ENCODE measurements at regions not wholly inside any gene's neighbourhood (a gene's known extent, or its start where the extent isn't known, plus 50 kb on each side); places are given as distances from the start of the nearest gene placed in this dataset.

DNA sequence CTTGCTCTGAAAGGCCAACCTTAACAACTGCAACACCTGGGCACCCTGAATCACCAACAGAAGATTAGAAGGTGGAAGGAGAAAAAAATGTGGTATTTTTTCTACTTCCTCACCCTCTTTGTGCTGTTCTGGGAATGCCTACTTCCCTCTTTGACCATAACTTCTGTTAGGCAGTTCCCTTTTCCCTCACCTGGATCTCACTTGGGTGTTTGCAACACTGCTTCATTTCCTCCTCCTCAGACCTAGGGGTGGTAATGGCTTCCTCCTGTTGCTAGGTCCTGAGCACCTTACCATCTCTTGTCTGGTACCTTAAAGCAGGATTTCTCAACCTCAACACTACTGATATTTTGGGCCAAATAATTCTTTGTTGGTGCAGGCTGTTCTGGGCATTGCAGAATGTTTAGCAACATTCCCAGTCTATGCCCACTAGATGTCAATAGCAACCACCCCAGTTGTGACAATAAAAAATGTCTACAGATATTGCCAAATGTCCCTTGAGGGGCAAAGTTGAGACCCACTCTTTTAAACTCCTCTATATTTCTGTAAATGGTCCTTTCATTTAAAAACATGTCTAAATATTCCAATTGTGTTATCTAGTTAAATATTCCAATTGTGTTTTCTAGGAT lies 300.0 kb upstream of the VLDLR start:
- no peak overlapping the region for H3K4me3 ChIP-seq (ENCODE audit: low read length)
- no peaks in the 10 kb centered on the region for H3K4me1 ChIP-seq (ENCODE audit: control insufficient read depth, insufficient read depth, low read length)
- H3K9ac ChIP-seq (ENCODE audit: low read length): no peak overlapping the region
- no peaks in the 10 kb centered on the region for H3K27me3 ChIP-seq (ENCODE audit: control insufficient read depth, insufficient read depth, low read length)
- H3K9me3 ChIP-seq (ENCODE audit: control insufficient read depth, low read length): no peaks in the 10 kb centered on the region
- no peaks in the 10 kb centered on the region for H3K36me3 ChIP-seq (ENCODE audit: control insufficient read depth, insufficient read depth, low read length)

DNA sequence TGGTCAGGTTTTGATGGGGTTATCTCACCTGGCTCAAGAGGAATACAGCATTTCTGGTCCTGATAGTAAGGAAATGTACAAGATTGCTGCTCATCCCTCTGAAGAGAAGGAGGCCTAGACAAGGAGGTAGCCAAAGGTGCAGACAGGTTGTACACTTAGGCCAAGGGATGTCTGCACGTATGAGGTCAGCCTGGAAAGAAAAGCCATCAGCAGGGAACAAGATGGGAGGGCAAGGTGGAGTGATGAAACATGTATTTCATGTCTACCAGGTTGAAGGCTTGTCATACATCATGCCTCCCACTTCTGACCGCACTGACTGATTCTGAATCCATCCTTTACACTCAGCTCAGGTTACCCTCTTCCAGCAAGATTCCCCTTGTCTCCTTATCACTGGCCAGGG lies 296.8 kb upstream of the VLDLR start:
- Histone ChIP-seq H3K36me3 (ENCODE audit: control insufficient read depth, insufficient read depth, low read length) (no peaks in the 10 kb centered on the region), H3K9me3 (ENCODE audit: control insufficient read depth, low read length) (no peaks in the 10 kb centered on the region), H3K9ac (ENCODE audit: low read length) (no peak overlapping the region), H3K4me3 (ENCODE audit: low read length) (no peak overlapping the region), H3K27me3 (ENCODE audit: control insufficient read depth, insufficient read depth, low read length) (no peaks in the 10 kb centered on the region), H3K4me1 (ENCODE audit: control insufficient read depth, insufficient read depth, low read length) (no peaks in the 10 kb centered on the region)

DNA sequence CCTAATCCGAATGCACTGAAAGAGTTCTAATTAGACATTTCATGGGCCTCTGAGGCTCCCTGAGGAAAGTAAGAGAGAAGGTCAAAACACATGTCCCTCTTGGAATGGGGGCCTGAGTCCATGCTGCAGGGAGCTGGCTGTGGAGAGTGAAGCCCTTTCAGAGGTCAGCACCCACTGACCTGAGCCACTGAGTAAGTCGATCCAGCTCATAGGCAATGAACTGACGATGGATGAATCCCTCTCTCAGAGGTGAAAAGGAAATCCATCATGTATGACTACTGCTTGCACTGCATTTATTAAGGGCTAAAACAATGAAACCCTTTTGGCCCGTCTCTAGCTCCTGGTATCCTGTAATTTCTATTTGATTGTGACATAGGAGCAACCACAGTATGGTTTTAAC lies 288.9 kb upstream of the VLDLR start:
- H3K4me1 ChIP-seq (ENCODE audit: control insufficient read depth, insufficient read depth, low read length): no peaks in the 10 kb centered on the region
- no peak overlapping the region for H3K9ac ChIP-seq (ENCODE audit: low read length)
- no peaks in the 10 kb centered on the region for H3K27me3 ChIP-seq (ENCODE audit: control insufficient read depth, insufficient read depth, low read length)
- H3K36me3 ChIP-seq (ENCODE audit: control insufficient read depth, insufficient read depth, low read length): no peaks in the 10 kb centered on the region
- no peak overlapping the region for H3K4me3 ChIP-seq (ENCODE audit: low read length)
- H3K9me3 ChIP-seq (ENCODE audit: control insufficient read depth, low read length): no peaks in the 10 kb centered on the region

DNA sequence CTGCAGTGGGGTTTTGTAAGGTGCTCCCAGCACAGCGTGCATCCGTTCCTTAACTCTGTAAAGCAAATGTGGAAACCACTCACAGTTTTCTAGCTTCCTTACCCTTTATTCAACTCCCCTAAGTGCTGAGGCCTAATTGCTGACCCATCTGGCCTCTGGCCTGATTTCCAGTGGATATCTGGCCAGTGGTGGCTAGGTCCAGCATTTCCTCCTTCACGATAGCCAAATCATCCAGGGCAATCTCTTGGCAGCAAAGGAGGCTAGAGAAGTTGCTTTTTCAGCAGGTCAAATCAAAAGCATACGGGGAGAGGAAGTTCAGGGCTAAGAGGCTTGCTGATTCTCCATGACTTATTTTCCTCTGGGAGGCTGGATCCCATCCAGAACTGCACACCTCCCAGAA lies 286.3 kb upstream of the VLDLR start:
- Histone ChIP-seq H3K9ac (ENCODE audit: low read length) (no peak overlapping the region), H3K4me3 (ENCODE audit: low read length) (no peak overlapping the region), H3K27me3 (ENCODE audit: control insufficient read depth, insufficient read depth, low read length) (no peaks in the 10 kb centered on the region), H3K9me3 (ENCODE audit: control insufficient read depth, low read length) (no peaks in the 10 kb centered on the region), H3K36me3 (ENCODE audit: control insufficient read depth, insufficient read depth, low read length) (no peaks in the 10 kb centered on the region), H3K4me1 (ENCODE audit: control insufficient read depth, insufficient read depth, low read length) (no peaks in the 10 kb centered on the region)

DNA sequence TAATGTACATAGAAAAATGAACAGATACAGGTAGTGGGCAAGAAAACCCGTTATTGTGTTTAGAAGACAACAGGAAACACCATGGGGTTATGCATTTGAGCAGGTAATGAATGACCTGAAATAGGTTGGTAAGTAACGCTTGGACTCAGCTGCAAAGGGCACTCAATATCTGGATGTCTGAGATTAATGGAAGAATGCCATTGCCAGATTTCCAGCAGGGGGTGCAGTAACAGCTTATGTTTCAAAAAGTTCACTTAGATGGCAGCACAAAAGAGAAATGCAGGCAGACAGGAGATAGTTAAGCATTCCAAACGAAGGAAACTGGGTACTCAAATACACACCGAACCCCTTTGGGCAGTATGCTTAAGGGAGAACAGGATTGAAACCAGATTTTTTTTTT lies 285.5 kb upstream of the VLDLR start:
- no peak overlapping the region for H3K9ac ChIP-seq (ENCODE audit: low read length)
- H3K9me3 ChIP-seq (ENCODE audit: control insufficient read depth, low read length): no peaks in the 10 kb centered on the region
- H3K27me3 ChIP-seq (ENCODE audit: control insufficient read depth, insufficient read depth, low read length): no peaks in the 10 kb centered on the region
- H3K36me3 ChIP-seq (ENCODE audit: control insufficient read depth, insufficient read depth, low read length): no peaks in the 10 kb centered on the region
- no peaks in the 10 kb centered on the region for H3K4me1 ChIP-seq (ENCODE audit: control insufficient read depth, insufficient read depth, low read length)
- H3K4me3 ChIP-seq (ENCODE audit: low read length): no peak overlapping the region

DNA sequence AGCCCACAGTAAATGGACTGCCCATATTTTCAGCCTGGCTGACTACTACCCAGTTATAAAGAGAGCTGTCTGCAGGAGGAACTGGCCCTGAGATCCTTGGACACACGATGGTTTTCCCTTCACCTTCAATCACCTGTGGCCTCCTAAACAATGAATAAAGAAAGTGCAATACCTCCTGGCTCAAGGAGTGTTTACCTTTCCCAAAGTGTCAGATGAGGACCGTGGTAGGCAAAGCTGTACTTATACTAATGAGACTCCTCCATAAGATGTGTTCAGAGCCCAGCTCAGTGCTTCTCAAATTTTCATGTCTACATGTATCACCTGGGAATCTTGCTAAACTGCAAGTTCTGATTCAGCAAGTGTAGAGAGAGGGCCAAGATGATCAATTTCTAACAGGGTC lies 284.5 kb upstream of the VLDLR start:
- no peak overlapping the region for H3K9ac ChIP-seq (ENCODE audit: low read length)

DNA sequence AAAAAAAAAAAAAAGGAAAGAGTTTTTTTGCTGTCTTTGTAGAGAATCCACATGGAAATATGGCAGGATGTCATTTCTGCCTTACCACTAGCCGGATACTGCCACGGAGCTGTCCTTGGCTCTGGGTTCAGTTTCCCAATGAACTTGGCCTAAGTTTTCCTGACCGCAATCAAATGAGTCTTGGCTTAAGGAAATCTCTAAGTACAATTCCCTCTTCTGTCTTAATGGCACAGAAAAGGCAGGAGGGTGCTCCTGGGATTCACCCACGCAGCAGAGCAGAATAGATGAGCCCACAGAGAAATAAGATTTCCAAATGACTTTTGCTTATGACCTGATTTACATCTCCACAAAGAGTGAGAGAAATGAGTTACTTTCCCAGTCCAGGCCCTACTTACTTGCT lies 284.0 kb upstream of the VLDLR start:
- Histone ChIP-seq H3K4me3 (ENCODE audit: low read length) (no peak overlapping the region), H3K36me3 (ENCODE audit: control insufficient read depth, insufficient read depth, low read length) (no peaks in the 10 kb centered on the region), H3K27me3 (ENCODE audit: control insufficient read depth, insufficient read depth, low read length) (no peaks in the 10 kb centered on the region), H3K9ac (ENCODE audit: low read length) (no peak overlapping the region), H3K9me3 (ENCODE audit: control insufficient read depth, low read length) (no peaks in the 10 kb centered on the region), H3K4me1 (ENCODE audit: control insufficient read depth, insufficient read depth, low read length) (no peaks in the 10 kb centered on the region)

More for the DNA sequence above, 284.5 kb upstream of the VLDLR start:
- Histone ChIP-seq H3K27me3 (ENCODE audit: control insufficient read depth, insufficient read depth, low read length) (no peaks in the 10 kb centered on the region), H3K4me1 (ENCODE audit: control insufficient read depth, insufficient read depth, low read length) (no peaks in the 10 kb centered on the region), H3K36me3 (ENCODE audit: control insufficient read depth, insufficient read depth, low read length) (no peaks in the 10 kb centered on the region), H3K4me3 (ENCODE audit: low read length) (no peak overlapping the region), H3K9me3 (ENCODE audit: control insufficient read depth, low read length) (no peaks in the 10 kb centered on the region)

DNA sequence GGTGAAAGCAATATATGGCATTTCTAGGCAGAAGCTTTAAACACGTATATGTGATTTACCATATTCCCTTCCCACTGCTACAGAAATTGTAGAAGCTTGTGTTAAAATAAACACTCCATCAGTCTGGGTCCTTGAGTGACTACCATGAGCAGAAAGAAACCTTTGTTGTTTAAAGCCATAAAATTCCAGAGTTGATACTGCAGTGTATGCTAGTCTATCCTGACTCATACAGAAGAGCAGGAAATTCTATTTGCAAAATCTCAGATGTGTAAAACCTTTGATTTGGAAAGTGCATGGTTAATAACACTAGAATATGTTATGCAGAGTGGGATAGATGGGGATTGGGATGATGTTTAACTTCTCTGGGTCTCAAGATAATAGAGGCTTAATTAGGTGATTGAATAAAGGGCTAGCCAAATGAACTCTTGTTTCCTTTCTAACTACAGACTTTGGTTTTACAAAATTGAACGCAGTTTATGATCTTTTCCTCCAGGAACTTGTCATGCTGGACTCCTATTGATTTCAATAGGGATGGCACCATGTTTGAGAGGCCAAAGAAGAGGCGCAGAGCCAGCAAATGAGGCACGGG lies 282.7 kb upstream of the VLDLR start:
- no peaks in the 10 kb centered on the region for H3K36me3 ChIP-seq (ENCODE audit: control insufficient read depth, insufficient read depth, low read length)
- H3K27me3 ChIP-seq (ENCODE audit: control insufficient read depth, insufficient read depth, low read length): no peaks in the 10 kb centered on the region
- no peak overlapping the region for H3K4me3 ChIP-seq (ENCODE audit: low read length)
- H3K4me1 ChIP-seq (ENCODE audit: control insufficient read depth, insufficient read depth, low read length): no peaks in the 10 kb centered on the region
- H3K9ac ChIP-seq (ENCODE audit: low read length): no peak overlapping the region
- H3K9me3 ChIP-seq (ENCODE audit: control insufficient read depth, low read length): no peaks in the 10 kb centered on the region

DNA sequence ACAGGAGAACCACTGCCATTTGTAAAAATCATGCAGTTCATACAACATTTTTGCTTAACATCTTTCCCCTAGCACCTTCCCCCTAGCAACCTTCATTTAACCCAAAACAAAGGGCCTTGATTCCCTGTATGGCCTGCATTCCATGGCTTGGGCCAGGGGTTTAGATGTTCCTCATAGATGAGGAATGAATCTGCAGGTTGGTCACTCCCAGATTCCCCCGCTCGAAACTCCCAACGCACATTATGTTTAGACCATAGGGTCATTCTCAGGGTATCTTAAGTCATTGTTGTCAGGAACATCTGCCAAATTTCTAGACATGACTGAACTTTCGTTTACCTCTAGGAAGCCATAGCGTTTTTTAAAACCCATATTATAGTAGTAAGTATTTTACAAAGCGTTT lies 282.2 kb upstream of the VLDLR start:
- no peaks in the 10 kb centered on the region for H3K4me1 ChIP-seq (ENCODE audit: control insufficient read depth, insufficient read depth, low read length)
- no peak overlapping the region for H3K9ac ChIP-seq (ENCODE audit: low read length)
- H3K4me3 ChIP-seq (ENCODE audit: low read length): no peak overlapping the region
- no peaks in the 10 kb centered on the region for H3K9me3 ChIP-seq (ENCODE audit: control insufficient read depth, low read length)
- no peaks in the 10 kb centered on the region for H3K27me3 ChIP-seq (ENCODE audit: control insufficient read depth, insufficient read depth, low read length)
- no peaks in the 10 kb centered on the region for H3K36me3 ChIP-seq (ENCODE audit: control insufficient read depth, insufficient read depth, low read length)

DNA sequence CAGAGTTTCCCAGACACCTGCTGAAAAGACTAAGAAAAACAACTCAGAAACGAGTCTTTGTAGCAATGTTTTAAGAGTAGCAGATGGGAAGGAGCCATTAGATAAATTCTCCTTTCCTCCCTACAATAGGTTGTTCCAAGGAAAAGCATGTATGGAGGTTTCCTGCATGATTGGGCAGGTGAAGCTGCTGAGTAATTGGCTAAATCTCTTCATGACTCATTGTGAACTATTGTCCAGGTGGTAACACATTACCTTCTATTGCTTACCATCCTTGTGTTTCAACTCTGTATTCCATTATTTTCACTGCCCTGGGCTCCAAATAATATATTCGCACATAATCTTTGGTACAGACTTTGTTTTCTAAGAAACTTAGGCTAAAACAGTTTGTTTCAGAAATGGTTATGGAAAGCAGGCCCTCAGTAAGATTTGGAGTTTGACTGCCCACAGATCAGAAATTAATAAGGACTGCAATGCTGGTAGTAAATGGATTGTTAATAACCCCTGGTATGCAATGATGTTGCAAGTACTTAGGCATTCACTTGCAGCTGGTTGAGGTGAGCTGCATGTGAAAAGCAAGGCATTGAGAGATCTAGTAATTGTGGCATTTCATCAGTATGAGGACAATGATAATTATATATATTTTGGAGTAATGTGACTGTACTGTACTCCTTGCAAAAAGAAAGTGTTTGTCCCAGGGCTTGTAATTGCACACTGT lies 281.4 kb upstream of the VLDLR start:
- Histone ChIP-seq H3K9me3 (ENCODE audit: control insufficient read depth, low read length) (no peaks in the 10 kb centered on the region), H3K9ac (ENCODE audit: low read length) (no peak overlapping the region), H3K36me3 (ENCODE audit: control insufficient read depth, insufficient read depth, low read length) (no peaks in the 10 kb centered on the region), H3K4me3 (ENCODE audit: low read length) (no peak overlapping the region), H3K27me3 (ENCODE audit: control insufficient read depth, insufficient read depth, low read length) (no peaks in the 10 kb centered on the region), H3K4me1 (ENCODE audit: control insufficient read depth, insufficient read depth, low read length) (no peaks in the 10 kb centered on the region)

DNA sequence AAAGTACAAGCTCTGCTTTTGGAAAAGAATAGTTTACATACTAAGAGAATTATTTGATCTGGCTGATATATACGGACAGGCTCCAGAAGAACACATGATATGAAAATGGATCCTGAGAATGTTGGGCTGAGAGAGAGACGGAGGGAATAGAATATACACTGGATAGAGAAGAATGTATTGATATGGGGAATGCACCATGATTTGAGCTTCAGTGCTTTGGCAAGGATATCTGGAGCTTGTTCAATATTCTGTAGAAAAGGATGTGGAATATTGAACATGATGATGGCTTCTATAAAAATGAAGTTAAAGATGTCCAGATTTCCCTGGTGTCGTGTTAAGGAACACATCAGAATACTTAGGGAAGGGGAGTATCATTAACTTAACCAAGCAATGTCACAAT lies 280.5 kb upstream of the VLDLR start:
- no peak overlapping the region for H3K9ac ChIP-seq (ENCODE audit: low read length)
- no peaks in the 10 kb centered on the region for H3K36me3 ChIP-seq (ENCODE audit: control insufficient read depth, insufficient read depth, low read length)
- H3K4me1 ChIP-seq (ENCODE audit: control insufficient read depth, insufficient read depth, low read length): no peaks in the 10 kb centered on the region
- H3K4me3 ChIP-seq (ENCODE audit: low read length): no peak overlapping the region
- H3K27me3 ChIP-seq (ENCODE audit: control insufficient read depth, insufficient read depth, low read length): no peaks in the 10 kb centered on the region
- H3K9me3 ChIP-seq (ENCODE audit: control insufficient read depth, low read length): no peaks in the 10 kb centered on the region

DNA sequence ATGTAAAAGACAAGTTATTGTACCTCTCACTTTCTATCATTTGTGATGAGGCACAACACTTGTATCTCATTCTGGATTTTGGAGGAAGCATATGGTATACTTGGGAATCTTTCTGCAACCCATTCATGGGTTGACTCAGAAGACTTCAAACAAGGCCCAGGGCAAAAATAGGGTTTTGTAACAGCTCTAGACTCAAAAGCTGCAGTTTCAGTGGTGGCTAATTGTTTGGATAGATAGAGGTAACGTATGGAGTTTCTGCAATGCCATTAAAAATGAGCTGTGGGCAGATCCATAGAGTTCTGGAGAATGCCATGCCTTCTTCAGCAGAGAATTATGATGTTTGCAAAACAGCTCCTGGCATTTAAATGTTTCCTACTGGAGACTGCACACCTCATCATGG lies 279.6 kb upstream of the VLDLR start:
- H3K36me3 ChIP-seq (ENCODE audit: control insufficient read depth, insufficient read depth, low read length): no peaks in the 10 kb centered on the region
- H3K4me3 ChIP-seq (ENCODE audit: low read length): no peak overlapping the region
- H3K27me3 ChIP-seq (ENCODE audit: control insufficient read depth, insufficient read depth, low read length): no peaks in the 10 kb centered on the region
- no peaks in the 10 kb centered on the region for H3K4me1 ChIP-seq (ENCODE audit: control insufficient read depth, insufficient read depth, low read length)
- no peak overlapping the region for H3K9ac ChIP-seq (ENCODE audit: low read length)
- no peaks in the 10 kb centered on the region for H3K9me3 ChIP-seq (ENCODE audit: control insufficient read depth, low read length)

Measured in mucosa of stomach (tissue), 1 donor.